LoVo (cell line): ENCODE measurements at regions not wholly inside any gene's neighbourhood (a gene's known extent, or its start where the extent isn't known, plus 50 kb on each side); places are given as distances from the start of the nearest gene placed in this dataset.

Source experiments
- DNase-seq: peaks from one replicate; pipeline ENCODE4 v3.0.0-alpha.2; 2016; ENCODE audit warnings: low spot score

GRCh38 chr13:103276775-103277498 lies 210.7 kb upstream of the SLC10A2 start:
- DNase-seq: no peak

- no peak for DNase-seq
These were observed 209.5 kb upstream of the SLC10A2 start for GRCh38 chr13:103275722-103276121.

GRCh38 chr13:103275081-103275480 lies 208.9 kb upstream of the SLC10A2 start:
- DNase-seq: no peak

- no peak for DNase-seq
These were observed 207.6 kb upstream of the SLC10A2 start for GRCh38 chr13:103273825-103274224.

GRCh38 chr13:103272770-103273169 lies 206.6 kb upstream of the SLC10A2 start:
- no peak for DNase-seq

- no peak for DNase-seq
These were observed 197.2 kb upstream of the SLC10A2 start for GRCh38 chr13:103263448-103263847.

GRCh38 chr13:103255587-103256301 lies 189.5 kb upstream of the SLC10A2 start:
- no peak for DNase-seq

GRCh38 chr13:103250071-103250470 lies 183.9 kb upstream of the SLC10A2 start:
- no peak for DNase-seq

- no peak for DNase-seq
These were observed 180.5 kb upstream of the SLC10A2 start for GRCh38 chr13:103246581-103247200.

- DNase-seq: no peak
These were observed 177.3 kb upstream of the SLC10A2 start for GRCh38 chr13:103243495-103243894.

GRCh38 chr13:103238441-103238840 lies 172.2 kb upstream of the SLC10A2 start:
- no peak for DNase-seq

- no peak for DNase-seq
These were observed 170.0 kb upstream of the SLC10A2 start for GRCh38 chr13:103236213-103236612.

- DNase-seq: no peak
These were observed 163.5 kb upstream of the SLC10A2 start for GRCh38 chr13:103229674-103230073.

GRCh38 chr13:103224804-103225203 lies 158.6 kb upstream of the SLC10A2 start:
- DNase-seq: no peak

- DNase-seq: no peak
These were observed 156.5 kb upstream of the SLC10A2 start for GRCh38 chr13:103222683-103223082.

- no peak for DNase-seq
These were observed 152.0 kb upstream of the SLC10A2 start for GRCh38 chr13:103218253-103218652.

- DNase-seq: no peak
These were observed 146.9 kb upstream of the SLC10A2 start for GRCh38 chr13:103213152-103213551.

GRCh38 chr13:103210348-103210747 lies 144.1 kb upstream of the SLC10A2 start:
- no peak for DNase-seq

GRCh38 chr13:103203735-103204330 lies 137.6 kb upstream of the SLC10A2 start:
- no peak for DNase-seq

- DNase-seq: no peak
These were observed 134.1 kb upstream of the SLC10A2 start for GRCh38 chr13:103200118-103200885.

GRCh38 chr13:103199380-103200088 lies 133.3 kb upstream of the SLC10A2 start:
- no peak for DNase-seq
